HuH-7 (cell line): ENCODE measurements at regions not wholly inside any gene's neighbourhood (a gene's known extent, or its start where the extent isn't known, plus 50 kb on each side); places are given as distances from the start of the nearest gene placed in this dataset.
"Not testable (repeated sequence)": the region's sequence is repeated elsewhere in the genome, so short reads cannot be mapped to it uniquely, and the experiment has no call there.

Experiments used
- DNase-seq: peaks from one replicate; pipeline ENCODE4 v3.0.0; 2011; ENCODE audit warnings: low spot score

DNA sequence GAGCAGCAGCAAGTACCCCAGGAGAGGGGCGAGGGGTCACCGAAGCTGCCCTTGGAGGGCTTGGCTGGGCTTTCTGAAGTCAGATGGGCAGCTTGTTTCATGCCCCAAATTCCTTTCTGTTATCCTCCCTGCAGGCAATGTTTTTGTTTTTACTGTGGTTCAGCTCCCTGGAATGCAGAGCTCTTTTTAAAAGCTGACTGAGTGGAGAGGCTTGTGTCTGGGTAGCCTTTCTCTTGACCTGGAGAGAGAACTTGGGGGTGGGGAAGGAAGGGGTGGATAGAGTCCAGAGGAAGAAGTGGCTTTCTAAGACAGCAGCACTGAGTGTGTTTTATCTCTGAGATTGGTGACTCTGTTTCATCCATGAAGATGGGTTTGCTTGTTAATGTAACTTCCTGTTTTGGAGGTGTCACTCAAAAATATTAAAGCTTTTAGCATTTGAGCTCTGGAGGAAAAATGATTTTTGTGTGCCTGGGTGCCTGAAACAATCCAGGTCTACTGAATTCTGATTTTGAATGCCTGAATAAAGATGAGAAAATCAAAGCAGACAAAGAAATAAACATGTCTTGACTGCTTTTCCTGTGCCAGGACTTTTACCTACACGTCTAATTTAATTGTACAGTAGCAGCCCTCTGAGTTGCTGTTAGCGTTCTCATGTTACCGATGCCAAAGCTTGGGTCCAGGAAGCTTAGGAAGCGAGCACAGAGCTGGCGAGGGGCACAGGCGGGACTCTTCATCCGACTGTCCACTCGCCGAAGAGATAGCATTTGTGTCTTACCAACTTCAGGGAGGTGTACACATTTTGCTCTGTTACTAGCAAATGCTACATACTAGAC, 78.2 kb upstream of the EEF1E1 start:
- DNase-seq = no peak

DNA sequence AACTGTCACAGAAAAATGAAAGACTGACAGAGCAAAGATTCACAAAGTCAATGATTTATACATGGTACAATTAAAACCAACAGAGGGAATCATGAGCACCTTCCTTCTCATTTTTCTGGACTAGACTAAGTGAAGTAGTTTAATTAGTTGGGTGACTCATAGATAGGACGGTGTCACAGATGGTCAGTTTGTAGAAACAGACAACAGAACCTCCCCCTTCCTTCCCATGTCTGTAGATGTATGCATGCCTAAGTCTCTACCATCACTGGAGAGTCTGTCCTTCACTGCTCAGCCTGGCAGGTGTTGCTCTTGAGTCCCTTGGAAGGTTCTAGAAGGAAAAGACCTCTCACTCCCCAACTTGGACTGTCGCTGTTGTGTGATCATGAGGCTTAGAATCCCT, 75.4 kb upstream of the EEF1E1 start:
- DNase-seq = no peak

DNA sequence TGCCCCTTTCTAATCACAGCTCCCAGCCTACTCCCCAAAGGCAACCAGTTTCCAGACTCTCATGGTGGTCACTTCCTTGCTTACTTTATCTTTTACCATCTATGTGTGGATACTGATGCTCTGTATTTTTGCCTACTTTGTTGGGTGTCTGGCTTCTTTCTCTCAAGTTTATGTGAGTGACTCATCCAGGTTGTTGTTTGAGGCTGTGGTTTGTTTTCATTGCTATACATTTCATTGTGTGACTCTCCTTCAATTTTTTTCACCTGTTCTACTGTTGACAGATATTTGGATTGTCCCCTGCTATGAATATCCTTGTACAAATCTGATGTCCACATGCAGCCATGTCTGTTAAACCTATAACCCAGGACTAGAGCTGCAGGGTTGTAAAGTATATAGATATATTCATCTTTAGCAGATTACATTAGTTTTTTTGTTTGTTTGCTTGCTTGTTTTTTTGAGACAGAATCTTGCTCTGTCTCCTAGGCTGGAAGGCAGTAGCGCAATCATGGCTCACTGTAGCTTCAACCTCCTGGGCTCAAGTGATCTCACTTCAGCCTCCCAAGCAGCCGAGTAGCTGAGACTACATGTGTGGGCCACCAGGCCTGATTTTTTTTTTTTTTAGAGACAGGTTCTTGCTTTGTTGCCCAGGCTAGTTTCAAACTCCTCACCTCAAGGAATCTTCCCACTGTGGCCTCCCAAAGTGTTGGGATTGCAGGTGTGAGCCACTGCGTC, 72.9 kb upstream of the EEF1E1 start:
- no peak for DNase-seq

DNA sequence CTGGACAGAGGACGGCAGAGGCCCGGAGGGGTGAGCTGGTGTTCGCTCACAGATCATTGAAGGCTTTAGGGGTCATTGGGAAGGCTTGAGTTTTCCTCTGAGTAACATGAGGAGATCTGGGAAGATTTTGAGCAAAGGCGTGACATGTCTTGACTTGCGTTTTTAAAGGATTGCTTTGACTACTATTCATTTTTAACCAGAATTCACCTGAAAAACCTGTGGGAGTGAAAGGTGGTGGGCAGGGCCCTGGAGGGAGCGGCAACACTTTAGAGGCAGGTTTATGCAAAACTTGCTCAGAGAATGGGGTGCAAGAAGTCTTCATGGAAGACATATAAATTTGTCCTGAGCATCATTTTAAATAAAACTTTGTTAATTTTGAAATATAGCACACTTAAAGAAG, 72.2 kb upstream of the EEF1E1 start:
- no peak for DNase-seq

DNA sequence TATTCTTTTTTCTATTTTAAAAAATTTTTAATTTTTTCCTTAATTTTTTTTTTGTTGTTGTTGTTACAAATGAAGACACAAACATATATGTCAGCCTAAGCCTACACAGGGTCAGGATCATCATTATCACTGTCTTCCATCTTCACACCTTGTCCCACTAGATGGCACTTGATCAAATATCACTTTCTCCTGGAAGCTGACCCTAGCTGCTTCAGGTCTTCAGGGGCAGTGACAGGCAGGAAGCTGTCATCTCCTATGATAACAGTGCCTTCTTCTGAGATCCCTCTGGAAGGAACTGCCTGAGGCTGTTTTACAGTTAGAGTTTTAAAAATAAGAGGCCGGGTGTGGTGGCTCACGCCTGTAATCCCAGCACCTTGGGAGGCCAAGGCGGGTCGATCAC, 70.2 kb upstream of the EEF1E1 start:
- DNase-seq = no peak

DNA sequence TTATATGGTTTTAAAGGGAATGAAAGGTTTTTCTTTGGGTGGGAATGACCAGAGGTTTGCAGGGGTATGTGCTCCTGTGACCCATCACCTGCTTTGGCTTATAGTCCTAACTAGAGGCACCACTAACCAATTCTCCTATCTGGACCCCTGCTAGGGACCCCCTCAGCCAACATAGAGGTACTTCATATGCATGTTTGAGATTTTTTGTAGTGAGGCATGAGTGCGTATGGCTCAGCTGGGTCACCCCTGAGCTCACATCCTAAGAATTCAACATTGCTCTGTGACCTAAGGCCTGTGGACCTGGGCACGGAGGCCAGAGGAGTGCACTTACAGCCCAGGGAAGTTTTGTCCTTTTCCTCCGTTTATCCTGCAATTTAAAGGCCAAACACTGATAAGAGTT, 68.4 kb upstream of the EEF1E1 start:
- DNase-seq = no peak

DNA sequence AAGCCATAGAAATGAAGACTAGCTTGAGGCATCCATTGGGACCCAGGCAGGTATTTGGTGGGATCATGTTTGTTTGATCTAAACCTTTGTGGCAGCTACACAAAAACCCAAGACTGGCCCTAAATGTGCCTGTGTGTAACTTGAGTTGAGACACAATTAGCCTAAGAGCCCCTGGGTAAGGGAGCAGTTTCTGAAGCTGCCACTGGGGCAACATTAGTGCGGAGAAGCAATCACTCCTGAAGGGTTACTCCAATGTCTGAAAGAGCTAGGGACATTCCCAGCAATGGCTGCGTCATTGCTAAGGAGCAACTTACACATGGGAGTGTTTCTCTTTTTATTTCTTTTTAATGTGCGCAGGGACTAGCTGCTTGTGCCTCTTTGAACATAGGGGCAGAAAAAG, 67.9 kb upstream of the EEF1E1 start:
- DNase-seq = peak; percentile 24

DNA sequence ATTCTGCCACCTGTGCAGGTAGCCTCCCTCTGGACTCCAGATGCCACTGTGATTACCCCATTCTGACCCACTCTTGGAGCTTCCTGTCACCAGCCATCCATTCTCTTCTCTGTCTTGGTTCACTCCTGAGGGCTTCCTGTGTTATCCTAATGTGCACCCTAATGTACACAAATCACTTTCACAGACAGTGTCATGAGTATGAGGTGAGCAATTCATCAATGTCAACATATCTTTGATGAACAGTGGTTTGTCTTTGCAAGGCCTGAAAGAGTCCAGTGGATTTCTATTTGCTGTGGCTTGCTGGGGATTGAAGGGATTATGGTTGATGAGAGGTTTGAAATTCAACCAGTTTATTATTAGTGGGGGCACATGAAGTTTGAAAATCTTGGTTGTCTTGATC, 63.8 kb upstream of the EEF1E1 start:
- DNase-seq = no peak

DNA sequence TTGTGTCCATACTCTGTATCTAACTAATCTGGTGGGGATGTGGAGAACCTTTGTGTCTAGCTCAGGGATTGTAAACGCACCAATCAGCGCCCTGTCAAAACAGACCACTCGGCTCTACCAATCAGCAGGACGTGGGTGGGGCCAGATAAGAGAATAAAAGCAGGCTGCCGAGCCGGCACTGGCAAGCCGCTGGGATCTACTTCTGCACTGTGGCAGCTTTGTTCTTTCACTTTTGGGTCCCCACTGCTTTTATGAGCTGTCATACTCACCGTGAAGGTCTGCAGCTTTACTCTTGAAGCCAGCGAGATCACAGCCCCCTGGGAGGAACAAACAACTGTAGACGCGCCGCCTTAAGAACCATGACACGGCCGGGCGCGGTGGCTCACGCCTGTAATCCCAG, 62.7 kb upstream of the EEF1E1 start:
- not testable (repeated sequence) for DNase-seq

DNA sequence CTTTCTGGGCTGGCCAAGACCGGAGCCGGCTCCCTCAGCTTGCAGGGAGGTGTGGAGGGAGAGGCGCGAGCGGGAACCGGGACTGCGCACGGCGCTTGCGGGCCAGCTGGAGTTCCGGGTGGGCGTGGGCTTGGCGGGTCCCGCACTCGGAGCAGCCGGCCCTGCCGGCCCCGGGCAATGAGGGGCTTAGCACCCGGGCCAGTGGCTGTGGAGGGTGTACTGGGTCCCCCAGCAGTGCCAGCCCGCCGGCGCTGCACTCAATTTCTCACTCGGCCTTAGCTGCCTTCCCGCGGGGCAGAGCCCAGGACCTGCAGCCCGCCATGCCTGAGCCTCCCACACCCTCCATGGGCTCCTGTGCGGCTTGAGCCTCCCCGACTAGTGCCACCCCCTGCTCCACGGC, 61.9 kb upstream of the EEF1E1 start:
- DNase-seq = not testable (repeated sequence)

DNA sequence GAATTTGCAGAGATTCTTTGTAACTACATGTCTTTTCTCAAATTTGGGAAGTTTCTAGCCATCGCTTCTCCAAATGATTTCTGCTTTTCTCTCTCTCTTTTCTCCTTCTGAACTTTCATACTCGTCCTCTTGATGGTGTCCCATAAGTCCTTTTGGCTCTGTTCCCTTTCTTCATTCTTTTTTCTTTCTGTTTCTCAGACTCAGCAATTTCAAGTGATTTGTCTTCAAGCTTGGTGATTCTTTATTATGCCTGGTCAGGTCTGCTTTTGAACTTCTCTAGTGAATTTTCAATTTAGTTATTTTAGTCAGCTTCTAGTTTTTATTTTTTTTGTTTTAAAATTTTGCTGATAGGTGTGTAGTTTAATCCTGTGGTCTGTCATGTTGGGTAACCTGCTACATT, 57.6 kb upstream of the EEF1E1 start:
- no peak for DNase-seq

DNA sequence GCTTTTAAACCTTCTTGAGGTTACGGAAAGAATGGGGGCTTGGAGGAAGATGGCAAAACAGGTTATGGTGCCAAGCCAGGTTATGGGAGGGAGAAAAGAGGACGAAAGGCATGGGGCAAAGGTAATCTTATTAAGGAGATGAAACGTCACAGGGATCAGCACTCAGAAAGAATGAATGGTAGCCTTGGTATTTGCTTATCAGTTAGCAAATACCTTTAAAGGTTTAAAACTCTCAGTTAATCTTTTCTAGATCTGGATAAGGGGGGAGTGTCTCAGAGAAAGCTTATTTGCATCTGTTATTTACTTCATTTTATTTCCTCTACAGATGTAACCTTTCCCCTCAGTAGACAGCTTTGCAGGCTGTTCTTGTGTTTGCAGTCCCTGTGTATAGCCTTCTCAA, 55.5 kb upstream of the EEF1E1 start:
- peak; percentile 14 for DNase-seq

DNA sequence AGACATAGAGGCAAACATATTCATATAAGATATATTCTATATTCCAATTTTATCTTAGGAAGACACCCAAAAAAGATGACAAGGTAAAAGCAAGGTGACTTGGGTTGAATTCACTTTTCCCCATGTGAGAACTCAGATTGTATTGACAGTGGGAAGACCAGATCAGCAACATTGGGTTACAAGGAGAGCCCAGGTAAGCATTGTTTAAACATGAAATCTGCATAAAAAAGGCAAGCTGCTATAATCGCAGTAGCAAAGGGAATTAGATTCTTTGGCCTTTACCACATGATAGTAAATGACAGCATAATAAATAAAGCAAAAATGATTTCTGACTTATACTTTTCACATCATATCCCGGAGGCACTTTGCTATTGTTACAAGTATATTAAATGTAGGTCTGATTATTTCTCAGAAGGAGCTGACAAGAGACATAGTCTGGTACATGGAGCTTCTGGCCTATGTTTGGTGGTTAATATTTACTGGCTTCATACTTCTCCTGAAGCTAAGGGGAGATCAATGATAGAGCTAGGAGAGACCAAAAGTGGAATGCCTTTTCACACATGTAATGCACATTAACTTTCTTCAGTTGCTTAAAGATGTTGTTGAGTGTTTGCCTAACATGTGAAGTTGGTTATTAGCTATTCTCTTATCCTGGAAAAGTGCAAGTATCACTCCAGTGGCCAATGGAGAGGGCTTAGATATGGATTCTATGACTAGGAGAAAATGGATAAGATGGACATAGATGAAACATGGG, 53.1 kb upstream of the EEF1E1 start:
- DNase-seq = no peak
